ENCODE measurements at regions not wholly inside any gene's neighbourhood (a gene's known extent, or its start where the extent isn't known, plus 50 kb on each side); places are given as distances from the start of the nearest gene placed in this dataset.

DNA sequence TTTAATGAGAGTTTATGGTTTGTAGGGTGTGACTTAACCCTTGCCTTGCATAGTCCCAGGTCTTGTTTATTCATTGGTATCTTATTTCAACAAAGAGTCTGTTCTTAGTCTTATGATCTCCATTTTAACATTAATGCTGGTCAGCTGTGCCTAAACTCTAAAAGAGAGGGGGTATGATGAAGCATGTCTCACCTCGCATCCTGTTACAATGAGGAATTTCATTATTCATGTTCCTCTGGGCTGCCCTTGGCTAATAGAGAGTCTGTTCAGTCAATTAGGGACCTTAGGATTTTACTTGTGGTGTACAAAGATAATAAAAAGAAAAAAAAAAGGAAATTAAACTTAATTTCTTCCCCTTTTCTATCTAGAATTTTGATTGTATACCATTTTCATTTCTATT is 831.9 kb upstream of the CDH2 start:
- TF ChIP-seq POLR2A (IDR thresholded peaks at IDR 0.05; ENCODE audit: low read length) (no peak), GATA1 (IDR thresholded peaks at IDR 0.05; ENCODE audit: low read depth, low read length) (no peak)

Data from erythroblast (primary cell).